ENCODE measurements at regions not wholly inside any gene's neighbourhood (a gene's known extent, or its start where the extent isn't known, plus 50 kb on each side); places are given as distances from the start of the nearest gene placed in this dataset.
"Not testable (repeated sequence)": the region's sequence is repeated elsewhere in the genome, so short reads cannot be mapped to it uniquely, and the experiment has no call there.

DNA sequence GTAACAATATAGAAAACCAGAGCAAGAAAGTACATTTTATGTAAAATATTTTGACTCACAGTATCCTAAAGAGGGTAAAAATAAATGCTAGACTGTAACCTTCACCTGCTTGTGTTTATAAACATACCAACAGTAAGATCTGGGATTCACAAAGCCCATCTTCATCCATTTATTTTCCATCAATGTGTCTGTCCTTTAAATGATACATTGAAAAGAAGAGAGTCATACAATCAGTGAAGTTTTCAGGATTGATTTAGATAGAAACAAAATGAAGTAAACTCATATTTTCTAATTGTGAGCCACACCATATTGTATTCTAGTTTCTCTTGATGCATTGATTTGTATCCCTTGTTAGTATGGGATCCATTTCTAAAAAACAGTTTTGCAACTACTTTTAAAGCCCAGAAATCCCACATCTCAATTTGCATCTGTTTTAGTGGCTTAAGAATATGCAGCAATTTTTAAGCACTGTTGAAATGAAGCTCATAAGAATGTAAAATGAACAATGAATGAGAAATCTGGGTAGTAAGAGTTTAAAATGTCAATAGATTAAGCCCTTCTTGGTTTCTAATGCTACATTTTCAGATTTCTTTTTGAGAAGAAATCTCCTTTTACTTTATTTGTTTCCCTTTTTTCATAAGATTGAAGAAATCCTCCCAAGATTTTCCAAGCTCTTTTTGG, 548.1 kb upstream of the ADGRL2 start:
- ATAC-seq (no peak), DNase-seq (no peak)
- no peaks in the 10 kb centered on the region for H3K27me3 ChIP-seq
- TF ChIP-seq CTCF (IDR thresholded peaks at IDR 0.05), result no peak
- H3K4me3 ChIP-seq, result no peak overlapping the region
- intact Hi-C loops (cut with DNase I), result no loop called here
- H3K9me3 ChIP-seq, result no peaks in the 10 kb centered on the region
- H3K36me3 ChIP-seq, result no peaks in the 10 kb centered on the region
- H3K27ac ChIP-seq, result no peak overlapping the region
- H3K4me1 ChIP-seq, result no peaks in the 10 kb centered on the region

DNA sequence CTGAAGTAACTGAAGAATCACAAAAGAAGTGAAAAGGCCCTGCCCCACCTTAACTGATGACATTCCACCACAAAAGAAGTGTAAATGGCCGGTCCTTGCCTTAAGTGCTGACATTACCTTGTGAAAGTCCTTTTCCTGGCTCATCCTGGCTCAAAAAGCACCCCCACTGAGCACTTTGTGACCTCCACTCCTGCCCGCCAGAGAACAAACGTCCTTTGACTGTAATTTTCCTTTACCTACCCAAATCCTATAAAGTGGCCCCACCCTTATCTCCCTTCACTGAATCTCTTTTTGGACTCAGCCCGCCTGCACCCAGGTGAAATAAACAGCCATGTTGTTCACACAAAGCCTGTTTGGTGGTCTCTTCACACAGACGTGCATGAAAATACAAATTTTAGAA, 549.9 kb upstream of the ADGRL2 start:
- H3K4me1 ChIP-seq; H3K4me3 ChIP-seq; DNase-seq; intact Hi-C loops (cut with DNase I); ATAC-seq; H3K27ac ChIP-seq; H3K9me3 ChIP-seq; H3K27me3 ChIP-seq; H3K36me3 ChIP-seq: not testable (repeated sequence)
- WGBS, 2 donors, result 88 to 91% methylated on average over 4 of the region's 5 CpGs

DNA sequence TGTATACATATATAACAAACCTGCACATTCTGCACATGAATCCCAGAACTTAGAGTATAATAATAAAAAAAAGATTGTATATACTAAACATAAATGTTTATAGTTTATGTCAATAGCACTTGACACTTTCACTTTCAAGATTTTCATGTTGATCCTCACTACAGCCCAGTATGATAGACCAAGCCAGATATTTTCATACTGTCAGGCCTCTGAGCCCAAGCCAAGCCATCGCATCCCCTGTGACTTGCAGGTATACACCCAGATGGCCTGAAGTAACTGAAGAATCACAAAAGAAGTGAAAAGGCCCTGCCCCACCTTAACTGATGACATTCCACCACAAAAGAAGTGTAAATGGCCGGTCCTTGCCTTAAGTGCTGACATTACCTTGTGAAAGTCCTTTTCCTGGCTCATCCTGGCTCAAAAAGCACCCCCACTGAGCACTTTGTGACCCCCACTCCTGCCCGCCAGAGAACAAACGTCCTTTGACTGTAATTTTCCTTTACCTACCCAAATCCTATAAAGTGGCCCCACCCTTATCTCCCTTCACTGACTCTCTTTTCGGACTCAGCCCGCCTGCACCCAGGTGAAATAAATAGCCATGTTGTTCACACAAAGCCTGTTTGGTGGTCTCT, 555.5 kb upstream of the ADGRL2 start:
- 87 to 89% methylated on average over 5 of the region's 6 CpGs for WGBS, 2 donors
- ATAC-seq; H3K4me3 ChIP-seq; H3K27me3 ChIP-seq; DNase-seq; H3K36me3 ChIP-seq; H3K4me1 ChIP-seq; H3K27ac ChIP-seq; intact Hi-C loops (cut with DNase I); H3K9me3 ChIP-seq: not testable (repeated sequence)

DNA sequence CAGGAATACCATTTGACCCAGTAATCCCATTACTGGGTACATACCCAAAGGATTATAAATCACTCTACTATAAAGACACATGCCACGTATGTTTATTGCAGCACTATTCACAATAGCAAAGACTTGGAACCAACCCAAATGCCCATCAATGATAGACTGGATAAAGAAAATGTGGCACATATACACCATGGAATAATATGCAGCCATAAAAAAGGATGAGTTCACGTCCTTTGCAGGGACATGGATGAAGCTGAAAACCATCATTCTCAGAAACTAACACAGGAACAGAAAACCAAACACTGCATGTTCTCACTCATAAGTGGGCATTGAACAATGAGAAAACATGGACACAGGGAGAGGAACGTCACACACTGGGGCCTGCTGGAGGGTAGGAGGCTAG, 556.1 kb upstream of the ADGRL2 start:
- not testable (repeated sequence) for H3K4me3 ChIP-seq, H3K4me1 ChIP-seq
- 95% methylated on average over 3 of the region's 3 CpGs for WGBS, 2 donors

GRCh38 chr1:81242103-81242502, 558.6 kb upstream of the ADGRL2 start:
- TF ChIP-seq CTCF (IDR thresholded peaks at IDR 0.05), result no peak
- WGBS, 2 donors, result 40 to 45% methylated on average over 2 of the region's 2 CpGs
- DNase-seq, result no peak
- ATAC-seq, result peak in 1 of 8 donors; percentile 66
- H3K27ac ChIP-seq, result no peak overlapping the region
- H3K36me3 ChIP-seq, result no peaks in the 10 kb centered on the region
- H3K27me3 ChIP-seq, result peaks cover 0 to 16% (median 0%) of the 10 kb centered on the region in 7 donors
- no peaks in the 10 kb centered on the region for H3K9me3 ChIP-seq
- intact Hi-C loops (cut with DNase I), result no loop called here
- peaks cover 0 to 13% (median 4%) of the 10 kb centered on the region in 9 donors for H3K4me1 ChIP-seq
- H3K4me3 ChIP-seq, result no peak overlapping the region

More for the DNA sequence above, 556.1 kb upstream of the ADGRL2 start:
- H3K9me3 ChIP-seq; DNase-seq; H3K36me3 ChIP-seq; intact Hi-C loops (cut with DNase I); ATAC-seq; H3K27me3 ChIP-seq; H3K27ac ChIP-seq: not testable (repeated sequence)

DNA sequence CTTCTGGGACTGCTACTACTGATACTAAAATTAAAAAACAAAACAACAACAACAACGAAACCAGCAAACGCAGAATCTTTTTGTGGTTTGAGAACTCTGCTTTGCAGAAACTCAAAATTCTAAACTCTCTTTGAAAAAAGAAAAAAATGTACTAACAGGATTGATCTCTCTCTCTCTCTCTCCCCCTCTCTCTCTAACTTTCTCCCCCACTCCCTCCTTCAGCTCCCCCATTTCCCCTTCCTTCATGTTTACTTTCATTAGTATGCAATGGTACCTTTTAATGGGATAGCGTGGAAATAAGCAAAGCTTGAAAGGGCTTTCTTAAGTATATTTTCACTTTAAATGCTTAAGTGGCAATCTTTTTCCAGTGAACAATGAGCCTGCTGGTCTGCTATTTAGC, 562.6 kb upstream of the ADGRL2 start:
- no peaks in the 10 kb centered on the region for H3K9me3 ChIP-seq
- DNase-seq (no peak), ATAC-seq (no peak)
- WGBS, 2 donors, result 77 to 84% methylated on average over 3 of the region's 3 CpGs
- peaks cover 0 to 16% (median 0%) of the 10 kb centered on the region in 7 donors for H3K27me3 ChIP-seq
- H3K36me3 ChIP-seq, result no peaks in the 10 kb centered on the region
- H3K4me1 ChIP-seq, result peaks cover 0 to 14% (median 6%) of the 10 kb centered on the region in 9 donors
- H3K27ac ChIP-seq, result no peak overlapping the region
- intact Hi-C loops (cut with DNase I), result no loop called here
- TF ChIP-seq CTCF (IDR thresholded peaks at IDR 0.05), result no peak
- H3K4me3 ChIP-seq, result peak overlapping the region in 8 of 10 donors; percentile 2 to 40 (median 25)
